Panc1 (cell line): ENCODE measurements at regions not wholly inside any gene's neighbourhood (a gene's known extent, or its start where the extent isn't known, plus 50 kb on each side); places are given as distances from the start of the nearest gene placed in this dataset.

ENCODE experiments used
- ATAC-seq: fragments of 200-7000 bp; cut with Tn5 transposase; 2 replicates; pipeline ENCODE4 v1.9.1; 2020; ENCODE audit warnings: mild to moderate bottlenecking, moderate library complexity
- BruUV-seq: library from RNA; stranded (reverse); fragments of 400-500 nt; replicated peaks from 2 replicates; lab custom pipeline; 2021; lab: Mats Ljungman, UMichigan
- CTCF ChIA-PET: fragments of 300-600 bp; sonication (Branson Sonifier 250); formaldehyde crosslinking; loops from one replicate; lab custom pipeline; 2022; ENCODE audit warnings: antibody characterized with exemption; lab: Charles Lee
- POLR2A ChIA-PET: fragments of 300-600 bp; sonication (Branson Sonifier 250); formaldehyde crosslinking; loops from one replicate; lab custom pipeline; 2022; ENCODE audit warnings: antibody characterized with exemption; lab: Charles Lee
- DNase-seq: peaks from one replicate; pipeline ENCODE4 v3.0.0-alpha.2; 2010; ENCODE audit warnings: low read depth, low spot score
- H3K27ac ChIP-seq: 2 replicates; pipeline ENCODE4 v1.5.1; 2011; ENCODE audit warnings: mild to moderate bottlenecking, low read length, inconsistent platforms
- H3K27me3 ChIP-seq: fragments of 200-500 bp; sonication (Bioruptor generic); 2 replicates; pipeline ENCODE4 v1.6.0; 2014; ENCODE audit warnings: low read length, inconsistent platforms; ENCODE audit not compliant: control insufficient read depth, insufficient read depth
- H3K36me3 ChIP-seq: fragments of 200-500 bp; sonication (Bioruptor generic); 2 replicates; pipeline ENCODE4 v1.5.1; 2014; ENCODE audit warnings: inconsistent platforms, mild to moderate bottlenecking, low read length, moderate library complexity; ENCODE audit not compliant: control insufficient read depth, insufficient read depth
- H3K4me1 ChIP-seq: 2 replicates; pipeline ENCODE4 v1.5.1; 2011; ENCODE audit warnings: inconsistent platforms, mild to moderate bottlenecking, low read length, moderate library complexity; ENCODE audit not compliant: control insufficient read depth, insufficient read depth
- H3K4me3 ChIP-seq, 2 experiments: 2 replicates each; pipeline ENCODE4 v1.5.1; 2011 to 2012; ENCODE audit warnings: low read depth in 2 of 2, low read length in 2 of 2, mild to moderate bottlenecking in 2 of 2, inconsistent platforms in 1 of 2, moderate library complexity in 1 of 2
- H3K9me3 ChIP-seq: fragments of 200-500 bp; sonication (Bioruptor generic); 2 replicates; pipeline ENCODE4 v1.5.1; 2014; ENCODE audit warnings: low read depth, mild to moderate bottlenecking, inconsistent platforms, low read length, moderate library complexity; ENCODE audit not compliant: control insufficient read depth, insufficient read depth
- POLR2AphosphoS5 ChIP-seq: IDR thresholded peaks from 2 replicates; pipeline ENCODE4 v1.6.1; 2012; ENCODE audit warnings: mild to moderate bottlenecking, low read depth, low read length, moderate library complexity
- REST ChIP-seq, 2 experiments: IDR thresholded peaks; 2 replicates each; pipeline ENCODE4 v1.6.1; 2011 to 2012; ENCODE audit warnings: low read depth in 2 of 2, control low read depth in 1 of 2, low read length in 1 of 2, mild to moderate bottlenecking in 1 of 2, moderate library complexity in 1 of 2; ENCODE audit not compliant: insufficient read depth in 1 of 2
- SIN3A ChIP-seq: IDR thresholded peaks from 2 replicates; pipeline ENCODE4 v1.6.1; 2012; ENCODE audit warnings: low read depth, mild to moderate bottlenecking, low read length, moderate library complexity, borderline replicate concordance; ENCODE audit not compliant: insufficient read depth
- TCF7L2 ChIP-seq: IDR thresholded peaks from 2 replicates; pipeline ENCODE4 v1.6.1; 2011; ENCODE audit warnings: mild to moderate bottlenecking, low read depth, low read length, inconsistent platforms
- in situ Hi-C: cut with HindIII; loops from 2 replicates; pipeline ENCODE4 v1.10.0; 2016; ENCODE audit warnings: low sequenced_read_pairs, low pct_unique_long_range_greater_than_20kb
- intact Hi-C: fragments of 100-400 bp; cut with micrococcal nuclease; formaldehyde crosslinking; loops from one replicate; pipeline ENCODE4 v1.10.0; 2022; ENCODE audit not compliant: unreplicated experiment
- TF ChIP-seq, protein P1 (sequence below): fragments of 450-650 bp; IDR thresholded peaks from 2 replicates; pipeline ENCODE4 v1.5.1; 2017; ENCODE audit warnings: mild to moderate bottlenecking

DNA sequence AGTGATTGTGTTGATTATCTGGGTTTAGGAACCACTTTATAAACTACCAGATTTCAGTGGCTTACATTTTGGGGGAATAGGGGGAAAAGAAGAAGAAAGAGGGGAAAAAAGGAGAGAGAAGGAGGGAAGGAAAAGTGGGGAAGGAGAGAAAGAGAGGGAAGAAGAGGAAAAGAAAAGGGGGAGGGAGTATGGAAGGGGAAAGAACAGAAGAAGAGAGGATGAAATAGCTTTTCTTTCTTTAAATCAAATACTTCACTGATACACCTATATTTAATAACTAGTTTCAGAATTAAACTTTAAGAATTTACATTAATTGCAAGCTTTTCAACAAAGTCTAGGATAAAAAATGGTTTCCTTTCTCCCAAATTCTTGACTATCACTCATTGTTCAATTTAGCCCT, 289.6 kb downstream of the SDHAF3 start:
- no peak for DNase-seq
- Histone ChIP-seq H3K27ac (no peak overlapping the region), H3K9me3 (no peaks in the 10 kb centered on the region), H3K36me3 (no peaks in the 10 kb centered on the region), H3K27me3 (0 out of 2 replicates have a peak, but pooled peaks cover 2% of the 10 kb centered on the region), H3K4me3 (no peak overlapping the region), H3K4me1 (no peaks in the 10 kb centered on the region)
- ChIA-PET POLR2A (no interaction called here), CTCF (no interaction called here)
- no TSS peak for BruUV-seq
- in situ Hi-C loops = no loop called here
- TF ChIP-seq TCF7L2 = no peak
- TF ChIP-seq POLR2AphosphoS5 = no peak
- no peak for TF ChIP-seq SIN3A
- TF ChIP-seq, protein P1, sequence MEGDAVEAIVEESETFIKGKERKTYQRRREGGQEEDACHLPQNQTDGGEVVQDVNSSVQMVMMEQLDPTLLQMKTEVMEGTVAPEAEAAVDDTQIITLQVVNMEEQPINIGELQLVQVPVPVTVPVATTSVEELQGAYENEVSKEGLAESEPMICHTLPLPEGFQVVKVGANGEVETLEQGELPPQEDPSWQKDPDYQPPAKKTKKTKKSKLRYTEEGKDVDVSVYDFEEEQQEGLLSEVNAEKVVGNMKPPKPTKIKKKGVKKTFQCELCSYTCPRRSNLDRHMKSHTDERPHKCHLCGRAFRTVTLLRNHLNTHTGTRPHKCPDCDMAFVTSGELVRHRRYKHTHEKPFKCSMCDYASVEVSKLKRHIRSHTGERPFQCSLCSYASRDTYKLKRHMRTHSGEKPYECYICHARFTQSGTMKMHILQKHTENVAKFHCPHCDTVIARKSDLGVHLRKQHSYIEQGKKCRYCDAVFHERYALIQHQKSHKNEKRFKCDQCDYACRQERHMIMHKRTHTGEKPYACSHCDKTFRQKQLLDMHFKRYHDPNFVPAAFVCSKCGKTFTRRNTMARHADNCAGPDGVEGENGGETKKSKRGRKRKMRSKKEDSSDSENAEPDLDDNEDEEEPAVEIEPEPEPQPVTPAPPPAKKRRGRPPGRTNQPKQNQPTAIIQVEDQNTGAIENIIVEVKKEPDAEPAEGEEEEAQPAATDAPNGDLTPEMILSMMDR = no peak
- no peak for TF ChIP-seq REST (IDR thresholded peaks at IDR 0.05; ENCODE audit: insufficient read depth in 1 of 2, low read depth in 2 of 2, low read length in 1 of 2)
- intact Hi-C loops = no loop called here
- ATAC-seq = no peak

GRCh38 chr7:97409346-97409745, 291.8 kb downstream of the SDHAF3 start:
- Histone ChIP-seq H3K4me3 (no peak overlapping the region), H3K27me3 (no peaks in the 10 kb centered on the region), H3K9me3 (no peaks in the 10 kb centered on the region), H3K27ac (no peak overlapping the region), H3K36me3 (no peaks in the 10 kb centered on the region), H3K4me1 (no peaks in the 10 kb centered on the region)
- BruUV-seq = no TSS peak
- ChIA-PET POLR2A (no interaction called here), CTCF (no interaction called here)
- in situ Hi-C loops (no loop called here), intact Hi-C loops (no loop called here)
- TF ChIP-seq, protein P1 = no peak
- no peak for TF ChIP-seq SIN3A
- TF ChIP-seq TCF7L2 = no peak
- TF ChIP-seq REST (IDR thresholded peaks at IDR 0.05; ENCODE audit: insufficient read depth in 1 of 2, low read depth in 2 of 2, low read length in 1 of 2) = no peak
- TF ChIP-seq POLR2AphosphoS5 = no peak
- ATAC-seq = no peak
- no peak for DNase-seq
